Stimulated activated CD8-positive, alpha-beta memory T cell treated with anti-CD3 and anti-CD28 coated beads, Interleukin-4, amount 100 ng/mL, for 1 hour (primary cell): ENCODE measurements at regions not wholly inside any gene's neighbourhood (a gene's known extent, or its start where the extent isn't known, plus 50 kb on each side); places are given as distances from the start of the nearest gene placed in this dataset.
"Not testable (repeated sequence)": the region's sequence is repeated elsewhere in the genome, so short reads cannot be mapped to it uniquely, and the experiment has no call there.

Experiments
- DNase-seq, 2 donors: peaks; one replicate each; pipeline ENCODE4 v3.0.0-alpha.2; 2020; ENCODE audit warnings: low read depth in 2 of 2, low spot score in 1 of 2

DNA sequence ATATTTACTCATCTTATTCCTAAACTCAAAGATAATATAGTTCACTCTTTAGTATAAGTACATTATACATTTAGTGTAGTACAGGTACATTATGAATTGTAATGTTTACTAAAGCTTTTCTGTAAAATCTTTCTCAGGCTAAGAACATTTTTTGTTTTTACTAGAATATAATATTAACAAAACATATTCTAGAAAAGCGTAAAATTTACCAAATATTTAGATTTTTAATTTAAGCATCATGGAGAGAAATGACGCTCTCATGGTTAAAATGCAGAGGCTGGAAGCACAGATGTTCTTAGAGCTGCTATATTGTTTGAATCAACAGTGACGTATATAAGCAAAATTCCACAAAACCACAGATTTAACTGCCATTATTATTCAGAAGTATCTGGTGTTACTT is 54.7 kb upstream of the NBPF15 start:
- not testable (repeated sequence) for DNase-seq

- not testable (repeated sequence) for DNase-seq
These were observed 55.4 kb upstream of the NBPF15 start for GRCh38 chr1:144516906-144517305.

GRCh38 chr1:144518439-144518838 is 57.0 kb upstream of the NBPF15 start:
- DNase-seq = not testable (repeated sequence)

DNA sequence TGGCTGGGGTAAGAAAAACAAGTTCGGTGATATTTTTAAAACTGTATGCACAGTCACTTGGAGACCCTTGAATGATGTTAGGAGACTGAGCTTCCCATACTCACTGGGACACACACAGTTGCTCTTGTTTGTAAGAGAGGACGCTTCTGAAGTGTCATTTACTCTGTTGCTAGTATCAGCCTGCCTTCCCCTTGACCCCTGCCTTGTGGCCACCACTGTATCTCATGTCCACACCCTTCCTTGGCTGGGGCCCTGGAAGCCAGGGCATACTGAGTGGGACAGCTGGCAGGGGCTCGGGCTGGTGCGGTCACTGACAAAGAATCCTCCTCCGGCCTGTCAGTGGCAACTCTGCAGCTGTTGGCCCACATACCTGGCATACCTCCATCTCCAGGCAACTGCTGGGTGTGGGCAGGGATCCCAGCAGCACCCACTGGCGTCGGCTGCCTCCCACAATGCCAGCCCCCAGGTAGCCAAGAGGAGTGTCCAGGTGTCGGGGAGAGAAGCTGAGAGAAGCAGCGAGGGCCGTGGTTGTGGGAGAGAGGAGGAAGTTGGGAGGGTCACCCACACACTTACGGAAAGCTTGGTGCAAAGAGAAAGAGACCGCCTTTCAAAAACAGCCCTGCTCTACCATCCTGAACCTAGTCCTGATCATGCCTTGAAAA is 58.2 kb upstream of the NBPF15 start:
- not testable (repeated sequence) for DNase-seq

- peak in 1 of 2 donors; percentile 20 for DNase-seq
These were observed 62.4 kb upstream of the NBPF15 start for GRCh38 chr1:144523661-144524407.

DNA sequence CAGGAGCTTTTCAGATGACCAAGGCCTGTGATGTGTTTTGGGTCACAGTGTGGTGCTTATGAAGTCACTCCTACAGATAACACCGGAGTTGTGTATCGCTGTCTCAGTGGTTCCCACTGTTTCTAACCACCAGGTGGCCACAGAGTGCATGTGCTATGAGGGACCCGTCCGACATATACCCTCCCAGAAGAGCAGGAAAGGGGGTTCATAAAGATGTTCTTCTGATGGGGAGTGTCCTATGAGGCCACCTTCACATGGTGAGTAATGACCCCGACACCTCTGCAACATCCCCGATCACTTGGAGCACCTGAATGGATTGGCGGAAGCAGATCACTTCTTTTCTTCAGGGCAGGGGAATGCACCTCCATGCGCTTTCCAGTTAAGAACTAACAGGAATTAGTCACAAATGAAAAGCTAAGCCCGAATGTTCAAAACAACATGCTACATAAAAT is 60.5 kb upstream of the PPIAL4F start:
- DNase-seq = not testable (repeated sequence)

- DNase-seq = not testable (repeated sequence)
These were observed 59.2 kb upstream of the PPIAL4F start for GRCh38 chr1:144533480-144533879.

DNA sequence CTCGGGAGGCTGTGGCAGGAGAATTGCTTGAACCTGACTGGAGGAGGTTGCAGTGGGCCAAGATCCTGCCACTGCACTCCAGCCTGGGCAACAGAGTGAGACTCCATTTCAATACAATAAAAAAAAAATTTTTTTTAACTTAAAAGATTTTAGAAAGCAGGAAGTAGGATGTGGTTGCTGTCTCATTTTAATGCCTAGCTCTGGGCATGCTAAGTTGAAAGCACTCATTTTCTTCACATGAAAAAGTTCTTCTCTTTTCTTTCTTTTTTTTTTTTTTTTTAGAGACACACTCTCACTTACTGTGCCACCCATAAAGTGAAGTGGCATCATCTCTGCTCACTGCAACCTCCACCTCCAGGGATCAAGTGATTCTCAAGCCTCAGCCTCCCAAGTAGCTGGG is 58.4 kb upstream of the PPIAL4F start:
- DNase-seq = not testable (repeated sequence)

GRCh38 chr1:144536677-144537076 is 56.0 kb upstream of the PPIAL4F start:
- DNase-seq = not testable (repeated sequence)

GRCh38 chr1:144537234-144537633 is 55.5 kb upstream of the PPIAL4F start:
- DNase-seq = not testable (repeated sequence)

GRCh38 chr1:144538736-144539135 is 54.0 kb upstream of the PPIAL4F start:
- DNase-seq = not testable (repeated sequence)

DNA sequence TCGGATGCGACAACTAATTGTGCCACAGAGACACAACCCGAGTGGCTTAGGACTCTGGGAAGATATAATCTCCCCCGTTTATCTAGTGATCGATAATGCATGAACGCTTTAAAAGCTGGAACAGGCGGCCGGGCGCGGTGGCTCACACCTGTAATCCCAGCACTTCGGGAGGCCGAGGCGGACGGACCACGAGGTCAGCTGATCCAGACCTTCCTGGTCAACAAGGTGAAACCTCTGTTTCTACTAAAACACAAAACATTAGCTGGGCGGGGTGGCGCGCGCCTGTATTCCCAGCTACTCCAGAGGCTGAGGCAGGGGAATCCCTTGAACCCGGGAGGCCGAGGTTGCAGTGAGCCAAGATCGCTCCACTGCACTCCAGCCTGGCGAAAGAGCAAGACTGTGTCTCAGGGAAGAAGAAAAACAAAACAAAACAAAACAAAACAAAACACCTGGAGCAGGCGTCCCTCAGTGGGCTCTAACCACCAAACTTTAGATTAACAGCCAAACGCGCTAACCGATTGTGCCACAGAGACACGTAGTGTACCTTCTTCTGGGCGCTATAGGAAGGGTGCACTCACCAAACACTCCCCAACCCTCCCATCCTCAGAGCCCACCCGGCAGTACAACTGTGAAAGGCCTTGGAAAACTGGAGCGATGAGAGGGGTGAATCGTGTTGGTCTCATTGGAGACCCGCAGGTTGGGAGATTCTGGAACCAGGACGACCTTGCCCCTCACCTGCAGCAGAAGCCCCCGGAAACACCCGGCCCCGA is 53.3 kb upstream of the PPIAL4F start:
- DNase-seq = not testable (repeated sequence)
